Breast epithelium (tissue), 4 donors: ENCODE measurements at regions not wholly inside any gene's neighbourhood (a gene's known extent, or its start where the extent isn't known, plus 50 kb on each side); places are given as distances from the start of the nearest gene placed in this dataset.

Source experiments
- DNase-seq, 2 donors: peaks; one replicate each; pipeline ENCODE4 v3.0.0-alpha.2; 2019; ENCODE audit warnings: low spot score in 2 of 2
- H3K27ac ChIP-seq, 2 donors: fragments of 200-600 bp; sonication (generic) in 1 of 2; one replicate each; pipeline ENCODE4 v1.5.1; 2016 to 2019; ENCODE audit warnings: mild to moderate bottlenecking in 1 of 2
- H3K27me3 ChIP-seq, 2 donors: fragments of 200-600 bp; sonication (generic) in 1 of 2; one replicate each; pipeline versions ENCODE4 v1.5.1 to v1.6.0; 2017 to 2019; ENCODE audit warnings: control low read depth in 1 of 2, mild to moderate bottlenecking in 1 of 2
- H3K36me3 ChIP-seq: fragments of 200-600 bp; one replicate; pipeline ENCODE4 v1.5.1; 2019
- H3K4me1 ChIP-seq, 2 donors: fragments of 200-600 bp; sonication (generic); one replicate each; pipeline ENCODE4 v1.5.1; 2016 to 2019; ENCODE audit warnings: control low read depth in 1 of 2
- H3K4me3 ChIP-seq, 3 donors: fragments of 200-600 bp; sonication (generic); 1 replicate in 2 of 3; 2 replicates in 1 of 3; pipeline ENCODE4 v1.5.1; 2016 to 2019; ENCODE audit warnings: mild to moderate bottlenecking in 3 of 3, moderate library complexity in 2 of 3
- H3K9me3 ChIP-seq, 2 donors: fragments of 200-600 bp; sonication (generic) in 1 of 2; one replicate each; pipeline ENCODE4 v1.5.1; 2016 to 2019; ENCODE audit warnings: control low read depth in 1 of 2
- POLR2A ChIP-seq: fragments of 450-650 bp; IDR thresholded peaks from one replicate; pipeline ENCODE4 v1.6.1; 2016; ENCODE audit warnings: antibody characterized with exemption, mild to moderate bottlenecking, moderate library complexity
- POLR2AphosphoS5 ChIP-seq, 3 donors: sonication (generic); formaldehyde crosslinking; IDR thresholded peaks; one replicate each; pipeline ENCODE4 v1.6.1; 2017; ENCODE audit warnings: antibody characterized with exemption in 3 of 3
- intact Hi-C: fragments of 100-400 bp; cut with DNase I; formaldehyde crosslinking; loops from one replicate; pipeline ENCODE4 v1.15.1; 2023; ENCODE audit warnings: low total_unique reads
- TF ChIP-seq, protein P1 (sequence below), 3 donors: fragments of 450-650 bp; IDR thresholded peaks; one replicate each; pipeline ENCODE4 v1.5.1; 2016 to 2017; ENCODE audit warnings: antibody characterized with exemption in 3 of 3, mild to moderate bottlenecking in 3 of 3, moderate library complexity in 3 of 3

DNA sequence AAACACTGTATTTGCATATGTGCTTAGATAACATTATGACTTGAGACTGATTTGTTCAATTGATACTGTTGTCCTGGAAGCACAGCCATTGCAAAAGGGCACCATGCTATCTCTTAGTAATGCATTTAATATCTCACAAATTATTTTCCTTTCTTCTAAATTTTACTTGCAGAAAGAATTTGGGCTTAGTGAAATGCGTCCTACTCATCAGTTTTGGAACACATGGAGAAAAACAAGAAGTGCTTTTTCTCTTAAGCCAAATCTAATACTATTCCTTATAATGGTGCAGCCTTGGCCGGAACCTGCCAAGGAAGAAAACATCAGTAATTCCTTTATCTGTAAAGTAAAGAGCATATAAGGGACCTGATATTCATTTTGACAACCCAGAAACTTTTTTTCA, 172.2 kb upstream of the ZNF608 start:
- H3K27ac ChIP-seq = no peak overlapping the region
- no peaks in the 10 kb centered on the region for H3K9me3 ChIP-seq
- H3K4me1 ChIP-seq = no peaks in the 10 kb centered on the region
- H3K4me3 ChIP-seq = no peak overlapping the region
- TF ChIP-seq POLR2AphosphoS5 (IDR thresholded peaks at IDR 0.05) (no peak), POLR2A (no peak)
- TF ChIP-seq, protein P1, sequence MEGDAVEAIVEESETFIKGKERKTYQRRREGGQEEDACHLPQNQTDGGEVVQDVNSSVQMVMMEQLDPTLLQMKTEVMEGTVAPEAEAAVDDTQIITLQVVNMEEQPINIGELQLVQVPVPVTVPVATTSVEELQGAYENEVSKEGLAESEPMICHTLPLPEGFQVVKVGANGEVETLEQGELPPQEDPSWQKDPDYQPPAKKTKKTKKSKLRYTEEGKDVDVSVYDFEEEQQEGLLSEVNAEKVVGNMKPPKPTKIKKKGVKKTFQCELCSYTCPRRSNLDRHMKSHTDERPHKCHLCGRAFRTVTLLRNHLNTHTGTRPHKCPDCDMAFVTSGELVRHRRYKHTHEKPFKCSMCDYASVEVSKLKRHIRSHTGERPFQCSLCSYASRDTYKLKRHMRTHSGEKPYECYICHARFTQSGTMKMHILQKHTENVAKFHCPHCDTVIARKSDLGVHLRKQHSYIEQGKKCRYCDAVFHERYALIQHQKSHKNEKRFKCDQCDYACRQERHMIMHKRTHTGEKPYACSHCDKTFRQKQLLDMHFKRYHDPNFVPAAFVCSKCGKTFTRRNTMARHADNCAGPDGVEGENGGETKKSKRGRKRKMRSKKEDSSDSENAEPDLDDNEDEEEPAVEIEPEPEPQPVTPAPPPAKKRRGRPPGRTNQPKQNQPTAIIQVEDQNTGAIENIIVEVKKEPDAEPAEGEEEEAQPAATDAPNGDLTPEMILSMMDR (IDR thresholded peaks at IDR 0.05) = no peak
- no peak for DNase-seq
- H3K27me3 ChIP-seq = no peaks in the 10 kb centered on the region
- no peaks in the 10 kb centered on the region for H3K36me3 ChIP-seq
- intact Hi-C loops = no loop called here

DNA sequence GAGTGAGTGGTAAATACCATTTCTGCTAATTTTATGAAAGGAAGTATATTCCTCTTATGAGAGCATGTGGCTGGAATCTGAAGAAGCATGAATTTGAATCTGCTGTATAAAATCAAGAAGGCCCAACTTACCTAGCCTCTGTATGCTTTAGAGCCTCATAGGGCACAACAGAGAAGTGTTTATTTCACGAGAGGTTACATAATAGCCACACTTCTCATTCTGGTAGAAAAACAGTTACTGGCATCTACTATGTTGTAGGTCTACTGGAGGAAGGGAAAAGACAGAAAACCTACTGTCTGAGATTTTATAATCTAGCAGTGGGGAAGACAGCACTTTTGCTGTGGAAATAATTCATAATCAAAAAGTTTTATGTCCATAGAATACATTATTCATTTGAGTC, 172.6 kb upstream of the ZNF608 start:
- no peaks in the 10 kb centered on the region for H3K27me3 ChIP-seq
- intact Hi-C loops = no loop called here
- H3K27ac ChIP-seq = no peak overlapping the region
- no peak for DNase-seq
- no peak overlapping the region for H3K4me3 ChIP-seq
- TF ChIP-seq POLR2A (no peak), POLR2AphosphoS5 (IDR thresholded peaks at IDR 0.05) (no peak)
- TF ChIP-seq, protein P1 (IDR thresholded peaks at IDR 0.05) = no peak
- H3K36me3 ChIP-seq = no peaks in the 10 kb centered on the region
- no peaks in the 10 kb centered on the region for H3K9me3 ChIP-seq
- no peaks in the 10 kb centered on the region for H3K4me1 ChIP-seq

DNA sequence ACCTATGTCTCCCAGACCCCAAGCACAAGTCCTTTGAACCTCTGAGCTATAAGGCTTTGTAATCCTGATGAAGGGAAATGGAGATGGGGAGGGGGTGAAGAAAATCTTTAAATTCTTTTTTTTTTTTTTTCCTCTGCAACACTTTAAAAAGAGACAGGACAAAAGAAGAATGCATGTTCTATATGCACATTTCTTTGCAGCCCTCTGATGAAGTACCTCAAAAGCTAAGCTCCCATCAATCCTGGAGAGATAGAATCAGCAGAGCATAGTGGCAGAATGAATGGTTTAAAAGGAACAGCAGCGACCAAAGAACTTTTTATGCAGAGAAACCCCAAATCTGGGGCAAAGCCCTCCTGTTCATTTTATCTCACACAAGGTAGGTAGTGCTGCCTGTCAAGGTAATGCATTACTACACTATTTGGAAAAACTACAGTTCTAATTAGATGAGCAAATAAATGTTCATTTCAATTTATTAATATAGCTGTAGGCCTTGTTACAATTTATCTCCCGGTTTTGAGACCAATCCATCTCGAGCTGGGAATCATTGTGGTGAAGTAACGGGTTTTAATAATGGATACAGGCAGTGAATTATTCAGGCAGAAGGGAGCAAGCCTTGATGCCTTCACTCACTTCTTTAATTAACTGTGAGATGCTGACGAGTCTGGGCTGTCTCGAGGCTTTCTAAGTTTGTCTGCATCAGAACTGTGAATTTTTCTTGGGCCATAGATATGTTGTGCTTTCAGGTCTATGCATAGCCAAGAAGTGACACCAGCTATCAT, 173.5 kb upstream of the ZNF608 start:
- intact Hi-C loops = no loop called here
- no peaks in the 10 kb centered on the region for H3K27me3 ChIP-seq
- no peak for TF ChIP-seq POLR2A
- no peak for TF ChIP-seq POLR2AphosphoS5 (IDR thresholded peaks at IDR 0.05)
- TF ChIP-seq, protein P1 (IDR thresholded peaks at IDR 0.05) = no peak
- no peaks in the 10 kb centered on the region for H3K4me1 ChIP-seq
- no peaks in the 10 kb centered on the region for H3K36me3 ChIP-seq
- no peak for DNase-seq
- no peak overlapping the region for H3K27ac ChIP-seq
- no peaks in the 10 kb centered on the region for H3K9me3 ChIP-seq
- no peak overlapping the region for H3K4me3 ChIP-seq

DNA sequence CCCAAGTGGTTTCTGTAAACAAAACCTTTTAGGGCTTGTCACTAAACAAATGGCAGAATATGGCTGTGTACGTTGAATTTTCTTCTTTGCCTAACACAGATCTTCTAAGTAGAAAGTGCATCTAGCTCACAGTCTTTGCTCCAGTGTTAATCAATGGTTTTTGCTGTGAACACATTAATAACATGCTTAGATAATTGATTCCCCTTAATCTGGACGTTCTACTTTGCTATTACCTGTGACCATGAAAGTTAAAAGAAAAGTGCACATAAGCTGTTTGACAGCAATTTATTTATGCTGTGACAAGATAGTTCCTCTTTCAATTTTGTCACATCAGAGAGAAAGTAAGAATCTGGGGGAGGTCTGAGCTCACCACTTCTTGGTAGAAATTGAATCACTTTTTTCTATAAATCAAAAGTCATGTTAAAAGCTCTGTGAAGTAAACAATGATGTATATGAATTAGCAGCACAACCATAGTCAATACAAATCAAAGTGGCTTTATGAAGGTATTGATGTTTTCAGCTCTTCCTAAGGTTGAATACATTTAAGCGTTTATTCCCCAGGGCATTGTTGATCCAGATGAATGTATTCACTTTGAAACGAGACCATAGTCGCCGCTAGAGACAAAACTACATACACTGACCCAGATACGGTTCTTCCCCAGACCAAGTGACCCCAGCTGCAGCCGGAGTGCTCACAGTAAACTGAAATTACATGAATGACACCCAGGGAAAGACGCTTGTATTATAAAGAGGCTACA, 174.6 kb upstream of the ZNF608 start:
- no peaks in the 10 kb centered on the region for H3K4me1 ChIP-seq
- DNase-seq = no peak
- no peak overlapping the region for H3K27ac ChIP-seq

More for the DNA sequence above, 174.6 kb upstream of the ZNF608 start:
- TF ChIP-seq, protein P1 (IDR thresholded peaks at IDR 0.05) = no peak
- TF ChIP-seq POLR2AphosphoS5 (IDR thresholded peaks at IDR 0.05) (no peak), POLR2A (no peak)
- no peak overlapping the region for H3K4me3 ChIP-seq
- H3K36me3 ChIP-seq = no peaks in the 10 kb centered on the region
- intact Hi-C loops = no loop called here
- no peaks in the 10 kb centered on the region for H3K9me3 ChIP-seq
- H3K27me3 ChIP-seq = no peaks in the 10 kb centered on the region
